IMR-90 (cell line): ENCODE measurements at regions not wholly inside any gene's neighbourhood (a gene's known extent, or its start where the extent isn't known, plus 50 kb on each side); places are given as distances from the start of the nearest gene placed in this dataset.

ENCODE experiments used
- ATAC-seq: fragments of 200-7000 bp; cut with Tn5 transposase; 2 replicates; pipeline ENCODE4 v1.9.1; 2020; ENCODE audit warnings: low read depth, mild to moderate bottlenecking, moderate library complexity
- BruUV-seq: library from RNA; stranded (reverse); fragments of 400-500 nt; replicated peaks from 2 replicates; lab custom pipeline; 2021; lab: Mats Ljungman, UMichigan
- CTCF ChIA-PET: fragments of 300-600 bp; formaldehyde crosslinking; extraction: SDS; loops from one replicate; lab custom pipeline; 2021; ENCODE audit warnings: antibody characterized with exemption; lab: Yijun Ruan, JAX
- POLR2A ChIA-PET: fragments of 300-600 bp; sonication (Branson Sonifier 250); formaldehyde crosslinking; loops from one replicate; lab custom pipeline; 2022; ENCODE audit warnings: antibody characterized with exemption; ENCODE audit not compliant: unreplicated experiment; lab: Charles Lee
- DNase-seq: peaks from one replicate; pipeline ENCODE4 v3.0.0; 2013
- H2AFZ ChIP-seq: replicated peaks from 2 replicates; pipeline ENCODE3; 2013; ENCODE audit warnings: low read length, mild to moderate bottlenecking; ENCODE audit not compliant: poor library complexity
- H2AK5ac ChIP-seq: 2 replicates; pipeline ENCODE4 v1.6.1; 2013; ENCODE audit warnings: low read depth, low read length, inconsistent platforms
- H2AK9ac ChIP-seq: replicated peaks from 2 replicates; pipeline ENCODE3; 2013; ENCODE audit warnings: mild to moderate bottlenecking, low read depth, low read length, moderate library complexity; ENCODE audit not compliant: poor library complexity
- H2BK120ac ChIP-seq: 2 replicates; pipeline ENCODE4 v1.6.1; 2013; ENCODE audit warnings: low read depth, low read length, inconsistent platforms
- H2BK15ac ChIP-seq: 3 replicates; pipeline ENCODE4 v1.6.1; 2013; ENCODE audit warnings: low read depth, low read length, inconsistent platforms
- H2BK20ac ChIP-seq: 2 replicates; pipeline ENCODE4 v1.6.1; 2013; ENCODE audit warnings: low read depth, mild to moderate bottlenecking, inconsistent platforms, low read length, moderate library complexity
- H2BK5ac ChIP-seq: 2 replicates; pipeline ENCODE4 v1.6.1; 2013; ENCODE audit warnings: mild to moderate bottlenecking, low read depth, low read length, inconsistent platforms; ENCODE audit not compliant: poor library complexity, severe bottlenecking
- H3K14ac ChIP-seq: replicated peaks from 2 replicates; pipeline ENCODE4 v1.6.1; 2013; ENCODE audit warnings: low read depth, low read length, inconsistent platforms
- H3K18ac ChIP-seq: 2 replicates; pipeline ENCODE4 v1.6.1; 2013; ENCODE audit warnings: low read depth, low read length, control low read depth
- H3K23ac ChIP-seq: 2 replicates; pipeline ENCODE4 v1.6.1; 2013; ENCODE audit warnings: low read depth, low read length, inconsistent platforms
- H3K27ac ChIP-seq: 2 replicates; pipeline ENCODE4 v1.5.1; 2013; ENCODE audit warnings: mild to moderate bottlenecking, control low read depth, low read length; ENCODE audit not compliant: insufficient read depth
- H3K27me3 ChIP-seq: 2 replicates; pipeline ENCODE4 v1.6.1; 2013; ENCODE audit warnings: low read length; ENCODE audit not compliant: control insufficient read depth, insufficient read depth
- H3K36me3 ChIP-seq: 2 replicates; pipeline ENCODE4 v1.6.1; 2013; ENCODE audit warnings: low read length, mixed read lengths; ENCODE audit not compliant: control insufficient read depth, insufficient read depth
- H3K4ac ChIP-seq: 2 replicates; pipeline ENCODE4 v1.6.1; 2013; ENCODE audit warnings: low read depth, low read length, inconsistent platforms
- H3K4me1 ChIP-seq: 2 replicates; pipeline ENCODE4 v1.6.1; 2013; ENCODE audit warnings: low read length, mixed read lengths; ENCODE audit not compliant: control insufficient read depth, insufficient read depth
- H3K4me2 ChIP-seq: 2 replicates; pipeline ENCODE4 v1.6.1; 2013; ENCODE audit warnings: low read depth, mild to moderate bottlenecking, control low read depth, low read length, moderate library complexity
- H3K4me3 ChIP-seq: 2 replicates; pipeline ENCODE4 v1.5.1; 2013; ENCODE audit warnings: low read depth, mild to moderate bottlenecking, control low read depth, low read length, moderate library complexity; ENCODE audit not compliant: insufficient read depth
- H3K56ac ChIP-seq: 2 replicates; pipeline ENCODE4 v1.6.1; 2013; ENCODE audit warnings: low read length, inconsistent platforms; ENCODE audit not compliant: insufficient read depth; ENCODE audit errors: extremely low read depth
- H3K79me1 ChIP-seq, 2 experiments: 2 replicates each; pipeline ENCODE4 v1.6.1; 2013; ENCODE audit warnings: low read length in 2 of 2, inconsistent platforms in 1 of 2, low read depth in 1 of 2
- H3K9ac ChIP-seq: 2 replicates; pipeline ENCODE4 v1.6.1; 2013; ENCODE audit warnings: low read depth, low read length, control low read depth
- H3K9me1 ChIP-seq: 2 replicates; pipeline ENCODE4 v1.6.1; 2013; ENCODE audit warnings: low read length, inconsistent platforms; ENCODE audit not compliant: insufficient read depth
- H3K9me3 ChIP-seq: 2 replicates; pipeline ENCODE4 v1.6.1; 2013; ENCODE audit warnings: low read length; ENCODE audit not compliant: control insufficient read depth, insufficient read depth
- H4K20me1 ChIP-seq: 2 replicates; pipeline ENCODE4 v1.6.1; 2013; ENCODE audit warnings: low read length, inconsistent platforms; ENCODE audit not compliant: insufficient read depth
- H4K5ac ChIP-seq: 2 replicates; pipeline ENCODE4 v1.6.1; 2013; ENCODE audit warnings: mild to moderate bottlenecking, low read depth, low read length, control low read depth
- H4K8ac ChIP-seq, 2 experiments: 2 replicates each; pipeline ENCODE4 v1.6.1; 2013; ENCODE audit warnings: low read depth in 2 of 2, low read length in 2 of 2, control low read depth in 1 of 2, inconsistent platforms in 1 of 2
- H4K91ac ChIP-seq: 2 replicates; pipeline ENCODE4 v1.6.1; 2013; ENCODE audit warnings: low read depth, low read length, inconsistent platforms; ENCODE audit not compliant: insufficient read depth
- BHLHE40 ChIP-seq: fragments of 150-350 bp; IDR thresholded peaks from 2 replicates; pipeline ENCODE4 v1.6.1; 2016; ENCODE audit warnings: mild to moderate bottlenecking, low read depth, low read length
- CEBPB ChIP-seq: IDR thresholded peaks from 2 replicates; pipeline ENCODE4 v1.6.1; 2012; ENCODE audit warnings: low read depth, low read length, improper control_type of control experiment
- CHD1 ChIP-seq: IDR thresholded peaks from 2 replicates; pipeline ENCODE4 v1.6.1; 2012; ENCODE audit warnings: low read depth, low read length, improper control_type of control experiment
- FOS ChIP-seq: fragments of 150-350 bp; IDR thresholded peaks from 2 replicates; pipeline ENCODE4 v1.6.1; 2016; ENCODE audit warnings: low read depth, low read length
- MAZ ChIP-seq: IDR thresholded peaks from 2 replicates; pipeline ENCODE4 v1.6.1; 2012; ENCODE audit warnings: low read depth, mild to moderate bottlenecking, low read length, improper control_type of control experiment, moderate library complexity, borderline replicate concordance
- MXI1 ChIP-seq: IDR thresholded peaks from 2 replicates; pipeline ENCODE4 v1.6.1; 2012; ENCODE audit warnings: low read depth, mild to moderate bottlenecking, low read length, moderate library complexity, borderline replicate concordance
- NFE2L2 ChIP-seq: fragments of 150-350 bp; IDR thresholded peaks from 2 replicates; pipeline ENCODE4 v1.6.1; 2016; ENCODE audit warnings: low read depth, mild to moderate bottlenecking, low read length
- POLR2A ChIP-seq: IDR thresholded peaks from 2 replicates; pipeline ENCODE4 v1.6.1; 2012; ENCODE audit warnings: mild to moderate bottlenecking, low read depth, low read length
- RAD21 ChIP-seq: IDR thresholded peaks from 2 replicates; pipeline ENCODE4 v1.6.1; 2012; ENCODE audit warnings: low read length, improper control_type of control experiment
- RCOR1 ChIP-seq: IDR thresholded peaks from 2 replicates; pipeline ENCODE4 v1.6.1; 2012; ENCODE audit warnings: mild to moderate bottlenecking, low read length, improper control_type of control experiment; ENCODE audit not compliant: insufficient replicate concordance
- RFX5 ChIP-seq: IDR thresholded peaks from 2 replicates; pipeline ENCODE4 v1.8.0; 2012; ENCODE audit warnings: low read depth, mild to moderate bottlenecking, low read length, moderate library complexity
- SMC3 ChIP-seq: fragments of 150-350 bp; IDR thresholded peaks from 2 replicates; pipeline ENCODE4 v1.6.1; 2016; ENCODE audit warnings: low read depth, mild to moderate bottlenecking, antibody characterized with exemption, low read length, moderate library complexity
- WGBS, 2 experiments: methylation state at CpG; one replicate each; pipeline versions ENCODE4 v1.1.5 to v1.1.7; 2013; ENCODE audit warnings: missing lambda C conversion rate in 2 of 2; ENCODE audit not compliant: insufficient read length in 1 of 2; ENCODE audit errors: extremely low coverage in 2 of 2; 5-methylcytosine and 5-hydroxymethylcytosine counted together
- dilution Hi-C: fragments of 300-500 bp; cut with HindIII; formaldehyde crosslinking; loops from one replicate; pipeline ENCODE4 v1.14.3; 2018; ENCODE audit warnings: low sequenced_read_pairs; ENCODE audit not compliant: unreplicated experiment
- in situ Hi-C: fragments of 300-500 bp; cut with MboI; formaldehyde crosslinking; loops from 3 replicates; pipeline ENCODE4 v1.14.3; 2019; ENCODE audit warnings: low sequenced_read_pairs, inconsistent platforms, mixed read lengths
- intact Hi-C: fragments of 100-400 bp; cut with micrococcal nuclease; formaldehyde crosslinking; loops from 2 replicates; pipeline ENCODE4 v1.10.0; 2022
- TF ChIP-seq, protein P1 (sequence below): conservative IDR thresholded peaks from 2 replicates; pipeline ENCODE4 v1.5.1; 2012; ENCODE audit warnings: mild to moderate bottlenecking, low read depth, low read length, improper control_type of control experiment
- TF ChIP-seq, protein P2 (sequence below): fragments of 150-350 bp; IDR thresholded peaks from 2 replicates; pipeline ENCODE4 v1.6.1; 2016; ENCODE audit warnings: low read depth, mild to moderate bottlenecking, low read length, moderate library complexity, borderline replicate concordance
- TF ChIP-seq, protein P3 (sequence below): fragments of 150-350 bp; IDR thresholded peaks from 2 replicates; pipeline ENCODE4 v1.6.1; 2017; ENCODE audit warnings: mild to moderate bottlenecking, antibody characterized with exemption, low read length, low read depth

DNA sequence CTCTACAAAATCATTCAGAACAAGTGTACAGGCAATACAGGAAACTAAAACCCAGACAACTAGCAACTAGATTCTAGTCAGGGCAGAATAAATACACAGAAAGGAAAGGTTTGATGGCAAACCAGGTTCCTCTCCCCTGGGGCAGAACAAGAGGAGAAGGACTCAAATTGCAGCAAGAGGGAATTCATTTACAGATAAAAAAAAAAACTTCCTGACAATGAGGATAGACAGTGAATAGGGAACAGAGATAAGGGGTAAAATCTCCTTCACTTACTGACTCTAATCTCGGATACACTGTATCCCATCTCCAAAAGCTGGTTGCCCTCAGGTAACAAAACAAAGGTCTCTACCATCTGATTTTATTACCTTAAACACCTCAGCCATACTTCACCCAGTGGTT, 244.0 kb downstream of the SEC61B start:
- in situ Hi-C loops (no loop called here), dilution Hi-C loops (no loop called here), intact Hi-C loops (no loop called here)
- Histone ChIP-seq H3K4me1 (no peaks in the 10 kb centered on the region), H2BK20ac (no peak overlapping the region), H3K36me3 (no peaks in the 10 kb centered on the region), H3K23ac (no peak overlapping the region), H4K8ac (no peak overlapping the region), H2BK120ac (no peak overlapping the region), H3K4me2 (no peak overlapping the region), H3K14ac (no peak overlapping the region), H3K79me1 (no peaks in the 10 kb centered on the region), H2BK15ac (no peak overlapping the region), H3K4ac (no peak overlapping the region), H2AK9ac (no peak overlapping the region), H2BK5ac (no peak overlapping the region), H4K91ac (no peak overlapping the region), H3K18ac (no peak overlapping the region), H3K27me3 (peaks cover 18% of the 10 kb centered on the region), H3K9me1 (no peaks in the 10 kb centered on the region), H4K5ac (no peak overlapping the region), H3K27ac (no peak overlapping the region), H4K20me1 (no peaks in the 10 kb centered on the region), H3K9ac (no peak overlapping the region), H3K4me3 (no peak overlapping the region), H3K9me3 (no peaks in the 10 kb centered on the region; the same call in 1 of the 2 replicates), H2AK5ac (no peak overlapping the region), H2AFZ (no peak overlapping the region), H3K56ac (no peak overlapping the region)
- ChIA-PET CTCF (no interaction called here), POLR2A (no interaction called here)
- no peak for TF ChIP-seq POLR2A
- no peak for TF ChIP-seq RAD21
- TF ChIP-seq MXI1: no peak
- TF ChIP-seq BHLHE40: no peak
- no peak for TF ChIP-seq FOS
- no peak for TF ChIP-seq SMC3
- TF ChIP-seq, protein P1, sequence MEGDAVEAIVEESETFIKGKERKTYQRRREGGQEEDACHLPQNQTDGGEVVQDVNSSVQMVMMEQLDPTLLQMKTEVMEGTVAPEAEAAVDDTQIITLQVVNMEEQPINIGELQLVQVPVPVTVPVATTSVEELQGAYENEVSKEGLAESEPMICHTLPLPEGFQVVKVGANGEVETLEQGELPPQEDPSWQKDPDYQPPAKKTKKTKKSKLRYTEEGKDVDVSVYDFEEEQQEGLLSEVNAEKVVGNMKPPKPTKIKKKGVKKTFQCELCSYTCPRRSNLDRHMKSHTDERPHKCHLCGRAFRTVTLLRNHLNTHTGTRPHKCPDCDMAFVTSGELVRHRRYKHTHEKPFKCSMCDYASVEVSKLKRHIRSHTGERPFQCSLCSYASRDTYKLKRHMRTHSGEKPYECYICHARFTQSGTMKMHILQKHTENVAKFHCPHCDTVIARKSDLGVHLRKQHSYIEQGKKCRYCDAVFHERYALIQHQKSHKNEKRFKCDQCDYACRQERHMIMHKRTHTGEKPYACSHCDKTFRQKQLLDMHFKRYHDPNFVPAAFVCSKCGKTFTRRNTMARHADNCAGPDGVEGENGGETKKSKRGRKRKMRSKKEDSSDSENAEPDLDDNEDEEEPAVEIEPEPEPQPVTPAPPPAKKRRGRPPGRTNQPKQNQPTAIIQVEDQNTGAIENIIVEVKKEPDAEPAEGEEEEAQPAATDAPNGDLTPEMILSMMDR: no peak
- TF ChIP-seq RCOR1: no peak
- no peak for TF ChIP-seq RFX5
- TF ChIP-seq NFE2L2: no peak
- no peak for TF ChIP-seq MAZ
- TF ChIP-seq, protein P2, sequence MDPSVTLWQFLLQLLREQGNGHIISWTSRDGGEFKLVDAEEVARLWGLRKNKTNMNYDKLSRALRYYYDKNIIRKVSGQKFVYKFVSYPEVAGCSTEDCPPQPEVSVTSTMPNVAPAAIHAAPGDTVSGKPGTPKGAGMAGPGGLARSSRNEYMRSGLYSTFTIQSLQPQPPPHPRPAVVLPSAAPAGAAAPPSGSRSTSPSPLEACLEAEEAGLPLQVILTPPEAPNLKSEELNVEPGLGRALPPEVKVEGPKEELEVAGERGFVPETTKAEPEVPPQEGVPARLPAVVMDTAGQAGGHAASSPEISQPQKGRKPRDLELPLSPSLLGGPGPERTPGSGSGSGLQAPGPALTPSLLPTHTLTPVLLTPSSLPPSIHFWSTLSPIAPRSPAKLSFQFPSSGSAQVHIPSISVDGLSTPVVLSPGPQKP: no peak
- no peak for TF ChIP-seq CEBPB
- TF ChIP-seq, protein P3, sequence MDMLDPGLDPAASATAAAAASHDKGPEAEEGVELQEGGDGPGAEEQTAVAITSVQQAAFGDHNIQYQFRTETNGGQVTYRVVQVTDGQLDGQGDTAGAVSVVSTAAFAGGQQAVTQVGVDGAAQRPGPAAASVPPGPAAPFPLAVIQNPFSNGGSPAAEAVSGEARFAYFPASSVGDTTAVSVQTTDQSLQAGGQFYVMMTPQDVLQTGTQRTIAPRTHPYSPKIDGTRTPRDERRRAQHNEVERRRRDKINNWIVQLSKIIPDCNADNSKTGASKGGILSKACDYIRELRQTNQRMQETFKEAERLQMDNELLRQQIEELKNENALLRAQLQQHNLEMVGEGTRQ: no peak
- no peak for TF ChIP-seq CHD1
- BruUV-seq: no TSS peak
- DNase-seq (no peak), ATAC-seq (no peak)
- WGBS, 2 experiments: no CpG with 5 or more reads among the region's 1 CpG
